Epithelial cell of esophagus (primary cell): ENCODE measurements at regions not wholly inside any gene's neighbourhood (a gene's known extent, or its start where the extent isn't known, plus 50 kb on each side); places are given as distances from the start of the nearest gene placed in this dataset.
A peak's percentile ranks its signal among the peaks of the same experiment; 100 is the strongest.

Experiments used
- DNase-seq: peaks from one replicate; pipeline ENCODE4 v3.0.0; 2010; ENCODE audit warnings: low read depth
- H3K4me3 ChIP-seq: 2 replicates; pipeline ENCODE4 v1.5.1; 2011; ENCODE audit warnings: mild to moderate bottlenecking, low read length, control low read depth
- CTCF ChIP-seq: IDR thresholded peaks from 2 replicates; pipeline ENCODE4 v1.5.1; 2011; ENCODE audit warnings: low read depth, mild to moderate bottlenecking, low read length, control low read depth, inconsistent platforms; ENCODE audit not compliant: insufficient read depth; ENCODE audit errors: missing control alignments

- no peak for DNase-seq
- H3K4me3 ChIP-seq: no peak overlapping the region
- TF ChIP-seq CTCF: no peak
Observed at GRCh38 chrX:99348256-99348655, 1061.8 kb downstream of the PCDH19 start.

- TF ChIP-seq CTCF: no peak
- H3K4me3 ChIP-seq: no peak overlapping the region
- no peak for DNase-seq
Observed at GRCh38 chrX:99308302-99308701, 1101.8 kb downstream of the PCDH19 start.

- DNase-seq: no peak
- H3K4me3 ChIP-seq: no peak overlapping the region
- TF ChIP-seq CTCF: no peak
Observed at GRCh38 chrX:99305573-99305972, 1104.5 kb downstream of the PCDH19 start.

- DNase-seq: peak; percentile 13
- TF ChIP-seq CTCF: peak; percentile 25
- no peak overlapping the region for H3K4me3 ChIP-seq
Observed at GRCh38 chrX:99301990-99302389, 1108.1 kb downstream of the PCDH19 start.

- no peak for DNase-seq
- TF ChIP-seq CTCF: no peak
- H3K4me3 ChIP-seq: no peak overlapping the region
Observed at GRCh38 chrX:99271641-99272040, 1138.4 kb downstream of the PCDH19 start.

GRCh38 chrX:99266255-99266654, 1143.8 kb downstream of the PCDH19 start:
- TF ChIP-seq CTCF: no peak
- no peak overlapping the region for H3K4me3 ChIP-seq
- no peak for DNase-seq

GRCh38 chrX:99248180-99248579, 1161.9 kb downstream of the PCDH19 start:
- no peak for TF ChIP-seq CTCF
- no peak for DNase-seq
- H3K4me3 ChIP-seq: no peak overlapping the region
